Neural progenitor cell (in vitro differentiated cells): ENCODE measurements at regions not wholly inside any gene's neighbourhood (a gene's known extent, or its start where the extent isn't known, plus 50 kb on each side); places are given as distances from the start of the nearest gene placed in this dataset.

Experiments used
- CTCF ChIP-seq: fragments of 200-600 bp; sonication (generic); IDR thresholded peaks from 2 replicates; pipeline ENCODE4 v1.5.1; 2017; ENCODE audit warnings: antibody characterized with exemption, mild to moderate bottlenecking
- EZH2phosphoT487 ChIP-seq: fragments of 200-600 bp; sonication (generic); IDR thresholded peaks from 2 replicates; pipeline ENCODE4 v1.6.1; 2017; ENCODE audit warnings: antibody characterized with exemption

DNA sequence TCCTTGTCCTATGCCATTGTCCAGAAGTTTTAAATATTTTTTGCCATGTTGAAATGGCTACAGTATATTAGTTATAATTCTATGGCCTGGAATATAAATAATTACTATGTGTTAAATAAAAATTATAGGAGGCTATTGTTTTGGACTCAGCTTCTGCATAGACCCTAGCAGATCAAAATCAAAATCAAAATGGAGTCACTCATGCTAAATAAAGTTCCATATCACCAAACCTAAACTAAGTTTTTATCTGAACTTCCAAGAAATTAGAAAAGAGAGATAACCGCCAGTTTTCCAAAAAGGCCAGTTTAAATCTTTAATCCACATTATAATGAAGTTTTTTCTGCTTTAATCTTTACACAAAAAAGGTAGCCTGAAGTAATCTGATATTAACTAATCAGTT lies 227.8 kb upstream of the P2RY1 start:
- TF ChIP-seq CTCF (no peak), EZH2phosphoT487 (no peak)
